Lung (tissue), 11 donors: ENCODE measurements at regions not wholly inside any gene's neighbourhood (a gene's known extent, or its start where the extent isn't known, plus 50 kb on each side); places are given as distances from the start of the nearest gene placed in this dataset.

Source experiments
- ATAC-seq: fragments of 200-7000 bp; cut with Tn5 transposase; one replicate; pipeline ENCODE4 v1.9.1; 2020; ENCODE audit warnings: moderate number of reproducible peaks; ENCODE audit not compliant: insufficient read depth, low FRiP score
- DNase-seq, 3 donors: peaks; one replicate each; pipeline ENCODE4 v3.0.0-alpha.2; 2013 to 2017
- H3K27ac ChIP-seq, 2 donors: one replicate each; pipeline ENCODE4 v1.5.1; 2013; ENCODE audit warnings: mild to moderate bottlenecking in 2 of 2, moderate library complexity in 2 of 2, control low read depth in 1 of 2, inconsistent platforms in 1 of 2, low read depth in 1 of 2, low read length in 1 of 2
- H3K27me3 ChIP-seq, 3 donors: one replicate each; pipeline ENCODE4 v1.5.1; 2013; ENCODE audit warnings: low read length in 2 of 3; ENCODE audit not compliant: control insufficient read depth in 3 of 3, insufficient read depth in 3 of 3
- H3K36me3 ChIP-seq, 4 donors: one replicate each; pipeline ENCODE4 v1.5.1; 2013; ENCODE audit warnings: low read length in 4 of 4, mild to moderate bottlenecking in 1 of 4, moderate library complexity in 1 of 4; ENCODE audit not compliant: control insufficient read depth in 4 of 4, insufficient read depth in 4 of 4
- H3K4me1 ChIP-seq, 5 donors: one replicate each; pipeline ENCODE4 v1.5.1; 2013; ENCODE audit warnings: low read length in 5 of 5, mild to moderate bottlenecking in 2 of 5, moderate library complexity in 1 of 5; ENCODE audit not compliant: control insufficient read depth in 5 of 5, insufficient read depth in 5 of 5
- H3K4me3 ChIP-seq: one replicate; pipeline ENCODE4 v1.5.1; 2013; ENCODE audit warnings: mild to moderate bottlenecking, control low read depth, moderate library complexity
- H3K9ac ChIP-seq, 2 donors: one replicate each; pipeline ENCODE4 v1.5.1; 2013; ENCODE audit warnings: low read length in 2 of 2, control low read depth in 1 of 2; ENCODE audit not compliant: insufficient read depth in 1 of 2
- H3K9me3 ChIP-seq, 4 donors: one replicate each; pipeline ENCODE4 v1.5.1; 2013; ENCODE audit warnings: low read length in 3 of 4, mild to moderate bottlenecking in 1 of 4, moderate library complexity in 1 of 4; ENCODE audit not compliant: control insufficient read depth in 4 of 4, insufficient read depth in 3 of 4
- CTCF ChIP-seq: IDR thresholded peaks from 2 replicates; pipeline ENCODE4 v1.5.1; 2012; ENCODE audit warnings: mild to moderate bottlenecking; ENCODE audit errors: control extremely low read depth, extremely low read depth
- WGBS, 2 donors: extraction: QIAGEN DNeasy Blood & Tissue Kit; methylation state at CpG; one replicate each; pipeline ENCODE4 v1.1.7; 2013; 5-methylcytosine and 5-hydroxymethylcytosine counted together
- donor health status: control.
- donor health status: control.
- donor health status: Bipolar disorder and iron deficiency.
- donor health status: healthy.
- donor health status: DM: yes; HTN: yes; CAD: no.

- Histone ChIP-seq H3K27me3 (no peaks in the 10 kb centered on the region), H3K9ac (no peak overlapping the region), H3K9me3 (no peaks in the 10 kb centered on the region), H3K4me3 (no peak overlapping the region), H3K36me3 (no peaks in the 10 kb centered on the region), H3K27ac (peak overlapping the region in 1 of 2 donors; percentile 80), H3K4me1 (peaks cover 0 to 9% (median 0%) of the 10 kb centered on the region in 5 donors)
- ATAC-seq (no peak), DNase-seq (no peak)
- 81 to 82% methylated on average over 4 of the region's 4 CpGs for WGBS, 2 donors
- TF ChIP-seq CTCF, result no peak
Measured at GRCh38 chr11:121383716-121384115, 68.4 kb upstream of the SORL1 start.

- Histone ChIP-seq H3K9me3 (peaks cover 0 to 2% (median 0%) of the 10 kb centered on the region in 4 donors), H3K9ac (no peak overlapping the region), H3K4me3 (no peak overlapping the region), H3K27me3 (no peaks in the 10 kb centered on the region), H3K27ac (no peak overlapping the region), H3K4me1 (peaks cover 0 to 13% (median 8%) of the 10 kb centered on the region in 5 donors), H3K36me3 (no peaks in the 10 kb centered on the region)
- no peak for ATAC-seq
- DNase-seq, result no peak
- WGBS, 2 donors, result 56 to 60% methylated on average over 1 of the region's 1 CpG
- TF ChIP-seq CTCF, result no peak
Measured at GRCh38 chr11:121385688-121386087, 66.4 kb upstream of the SORL1 start.
